NB4 (cell line): ENCODE measurements at regions not wholly inside any gene's neighbourhood (a gene's known extent, or its start where the extent isn't known, plus 50 kb on each side); places are given as distances from the start of the nearest gene placed in this dataset.

Experiments used
- CTCF ChIP-seq: IDR thresholded peaks from one replicate; pipeline ENCODE4 v1.5.1; 2012; ENCODE audit warnings: low read depth, low read length
- MAX ChIP-seq: IDR thresholded peaks from 2 replicates; pipeline ENCODE4 v1.6.1; 2011; ENCODE audit warnings: low read depth, low read length
- MYC ChIP-seq: IDR thresholded peaks from 2 replicates; pipeline ENCODE4 v1.6.1; 2011; ENCODE audit warnings: low read depth, low read length
- POLR2A ChIP-seq: IDR thresholded peaks from 2 replicates; pipeline ENCODE4 v1.6.1; 2011; ENCODE audit warnings: mild to moderate bottlenecking; ENCODE audit not compliant: insufficient read length; ENCODE audit errors: extremely low read depth

- TF ChIP-seq CTCF (no peak), POLR2A (no peak), MAX (no peak), MYC (no peak)
These were observed 166.6 kb downstream of the ZC3H11B start for GRCh38 chr1:219446288-219446687.
